ENCODE measurements at regions not wholly inside any gene's neighbourhood (a gene's known extent, or its start where the extent isn't known, plus 50 kb on each side); places are given as distances from the start of the nearest gene placed in this dataset.

- no peak for DNase-seq (ENCODE audit: extremely low read depth in 1 of 2, low read depth in 1 of 2)
Measured at GRCh38 chr6:147903931-147904330, 395.4 kb downstream of the SAMD5 start.

- DNase-seq (ENCODE audit: extremely low read depth in 1 of 2, low read depth in 1 of 2), result no peak
Measured at GRCh38 chr6:147904416-147904815, 395.9 kb downstream of the SAMD5 start.

GRCh38 chr6:147905711-147906110 lies 397.2 kb downstream of the SAMD5 start:
- DNase-seq (ENCODE audit: extremely low read depth in 1 of 2, low read depth in 1 of 2), result no peak

GRCh38 chr6:147906361-147906760 lies 397.9 kb downstream of the SAMD5 start:
- DNase-seq (ENCODE audit: extremely low read depth in 1 of 2, low read depth in 1 of 2), result no peak

- no peak for DNase-seq (ENCODE audit: extremely low read depth in 1 of 2, low read depth in 1 of 2)
Measured at GRCh38 chr6:147909640-147910039, 401.1 kb downstream of the SAMD5 start.

GRCh38 chr6:147910281-147910680 lies 401.8 kb downstream of the SAMD5 start:
- DNase-seq (ENCODE audit: extremely low read depth in 1 of 2, low read depth in 1 of 2), result no peak

- no peak for DNase-seq (ENCODE audit: extremely low read depth in 1 of 2, low read depth in 1 of 2)
Measured at GRCh38 chr6:147911057-147911456, 402.6 kb downstream of the SAMD5 start.

GRCh38 chr6:147911686-147912085 lies 403.2 kb downstream of the SAMD5 start:
- DNase-seq (ENCODE audit: extremely low read depth in 1 of 2, low read depth in 1 of 2), result no peak

GRCh38 chr6:147922799-147923198 lies 414.3 kb downstream of the SAMD5 start:
- DNase-seq (ENCODE audit: extremely low read depth in 1 of 2, low read depth in 1 of 2), result no peak

GRCh38 chr6:147924598-147924997 lies 416.1 kb downstream of the SAMD5 start:
- DNase-seq (ENCODE audit: extremely low read depth in 1 of 2, low read depth in 1 of 2), result no peak

- no peak for DNase-seq (ENCODE audit: extremely low read depth in 1 of 2, low read depth in 1 of 2)
Measured at GRCh38 chr6:147925826-147926225, 416.8 kb upstream of the SASH1 start.

GRCh38 chr6:147930745-147931144 lies 411.9 kb upstream of the SASH1 start:
- DNase-seq (ENCODE audit: extremely low read depth in 1 of 2, low read depth in 1 of 2), result no peak

- DNase-seq (ENCODE audit: extremely low read depth in 1 of 2, low read depth in 1 of 2), result no peak
Measured at GRCh38 chr6:147933224-147933623, 409.4 kb upstream of the SASH1 start.

GRCh38 chr6:147935656-147936055 lies 407.0 kb upstream of the SASH1 start:
- no peak for DNase-seq (ENCODE audit: extremely low read depth in 1 of 2, low read depth in 1 of 2)

- no peak for DNase-seq (ENCODE audit: extremely low read depth in 1 of 2, low read depth in 1 of 2)
Measured at GRCh38 chr6:147936703-147937470, 405.8 kb upstream of the SASH1 start.

GRCh38 chr6:147941143-147941542 lies 401.5 kb upstream of the SASH1 start:
- DNase-seq (ENCODE audit: extremely low read depth in 1 of 2, low read depth in 1 of 2), result no peak

- DNase-seq (ENCODE audit: extremely low read depth in 1 of 2, low read depth in 1 of 2), result no peak
Measured at GRCh38 chr6:147942363-147942762, 400.3 kb upstream of the SASH1 start.

- DNase-seq (ENCODE audit: extremely low read depth in 1 of 2, low read depth in 1 of 2), result no peak
Measured at GRCh38 chr6:147944122-147944521, 398.5 kb upstream of the SASH1 start.

GRCh38 chr6:147947521-147947920 lies 395.1 kb upstream of the SASH1 start:
- DNase-seq (ENCODE audit: extremely low read depth in 1 of 2, low read depth in 1 of 2), result no peak

GRCh38 chr6:147949981-147950622 lies 392.5 kb upstream of the SASH1 start:
- no peak for DNase-seq (ENCODE audit: extremely low read depth in 1 of 2, low read depth in 1 of 2)

GRCh38 chr6:147950623-147950987 lies 392.0 kb upstream of the SASH1 start:
- no peak for DNase-seq (ENCODE audit: extremely low read depth in 1 of 2, low read depth in 1 of 2)

- DNase-seq (ENCODE audit: extremely low read depth in 1 of 2, low read depth in 1 of 2), result no peak
Measured at GRCh38 chr6:147951726-147952125, 390.9 kb upstream of the SASH1 start.

GRCh38 chr6:147954938-147955337 lies 387.7 kb upstream of the SASH1 start:
- DNase-seq (ENCODE audit: extremely low read depth in 1 of 2, low read depth in 1 of 2), result no peak
